ENCODE measurements at regions not wholly inside any gene's neighbourhood (a gene's known extent, or its start where the extent isn't known, plus 50 kb on each side); places are given as distances from the start of the nearest gene placed in this dataset.

DNA sequence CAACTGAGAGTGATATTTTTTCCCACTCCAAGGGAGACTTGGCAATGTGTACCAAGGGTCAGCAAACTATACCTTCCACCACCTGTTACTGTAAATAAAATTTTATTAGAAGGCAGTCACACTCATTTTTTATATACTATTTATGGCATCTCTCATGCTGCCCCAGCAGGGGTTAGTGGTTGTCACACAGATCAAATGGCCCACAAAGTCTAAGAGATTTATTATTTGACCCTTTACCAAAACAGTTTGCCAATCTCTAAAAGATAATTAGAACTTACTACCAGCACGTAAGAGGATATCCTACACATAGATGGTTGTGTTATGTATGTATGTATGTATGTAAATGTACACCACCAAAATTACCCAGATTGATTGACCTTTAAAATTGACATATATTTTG, 185.1 kb downstream of the PRR20E start:
- no peak for DNase-seq (ENCODE audit: low spot score)
- Mint-ChIP-seq H3K4me1 (peaks cover 3% of the 10 kb centered on the region; the same call in 1 of the 3 replicates), H3K4me3 (no peak overlapping the region), H3K27me3 (ENCODE audit: insufficient read depth, low read depth, poor library complexity) (no peaks in the 10 kb centered on the region), H3K36me3 (ENCODE audit: low read depth) (no peaks in the 10 kb centered on the region), H3K27ac (no peak overlapping the region), H3K9me3 (no peaks in the 10 kb centered on the region)
- TF ChIP-seq NANOG (IDR thresholded peaks at IDR 0.05; ENCODE audit: borderline replicate concordance): no peak
- TF ChIP-seq ZNF331 (CRISPR knock-in tag; IDR thresholded peaks at IDR 0.05; ENCODE audit: low read depth): no peak
- no peak for TF ChIP-seq EZH2phosphoT487 (IDR thresholded peaks at IDR 0.05; ENCODE audit: unreplicated experiment)
- no peak for TF ChIP-seq POLR2AphosphoS5 (IDR thresholded peaks at IDR 0.05; ENCODE audit: low read depth)
- H4K20me1 ChIP-seq (replicated peaks; ENCODE audit: insufficient read depth): no peaks in the 10 kb centered on the region
- no peak overlapping the region for H3K4me2 ChIP-seq
- H2AFZ ChIP-seq: no peak overlapping the region
- H3K27ac ChIP-seq (ENCODE audit: low read depth): no peak overlapping the region
- H3K36me3 ChIP-seq (ENCODE audit: insufficient read depth): no peaks in the 10 kb centered on the region
- no peaks in the 10 kb centered on the region for H3K79me2 ChIP-seq (replicated peaks; ENCODE audit: insufficient read depth)
- H3K4me1 ChIP-seq (ENCODE audit: insufficient read depth): no peaks in the 10 kb centered on the region
- no peaks in the 10 kb centered on the region; the same call in 1 of the 2 replicates for H3K9me2 ChIP-seq (ENCODE audit: insufficient read depth)
- H3F3A ChIP-seq (replicated peaks; ENCODE audit: low read depth): no peaks in the 10 kb centered on the region
- H3K27me3 ChIP-seq (ENCODE audit: insufficient read depth): no peaks in the 10 kb centered on the region
- no peak for ATAC-seq
- H3K4me3 ChIP-seq: no peak overlapping the region

DNA sequence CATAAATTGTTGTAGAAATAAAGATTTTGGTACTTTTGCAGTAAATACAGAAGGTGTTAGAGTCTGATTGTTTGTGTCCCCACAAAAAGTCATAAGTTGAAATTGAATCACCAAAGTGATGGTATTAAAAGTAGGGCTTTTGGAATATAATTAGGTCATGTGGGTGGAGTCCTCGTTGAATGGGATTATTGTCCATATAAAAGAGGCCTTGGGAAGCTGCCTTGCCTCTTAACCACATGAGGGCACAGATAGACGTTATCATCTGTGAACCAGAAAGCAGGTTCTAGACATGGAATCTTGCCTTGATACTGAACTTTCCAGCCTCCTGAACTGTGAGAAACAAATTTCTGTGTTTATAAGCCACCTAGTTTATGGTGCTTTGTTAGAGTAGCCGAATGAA, 186.8 kb downstream of the PRR20E start:
- H3K27ac Mint-ChIP-seq: no peak overlapping the region
- no peaks in the 10 kb centered on the region for H3K4me1 Mint-ChIP-seq
- H3K4me2 ChIP-seq: no peak overlapping the region
- no peaks in the 10 kb centered on the region for H3K9me3 Mint-ChIP-seq
- no peak for DNase-seq (ENCODE audit: low spot score)
- H3K36me3 Mint-ChIP-seq (ENCODE audit: low read depth): no peaks in the 10 kb centered on the region
- H3K4me3 ChIP-seq: no peak overlapping the region
- no peaks in the 10 kb centered on the region for H4K20me1 ChIP-seq (replicated peaks; ENCODE audit: insufficient read depth)
- H3K4me1 ChIP-seq (ENCODE audit: insufficient read depth): no peaks in the 10 kb centered on the region
- no peak overlapping the region for H3K4me3 Mint-ChIP-seq
- no peaks in the 10 kb centered on the region for H3K79me2 ChIP-seq (replicated peaks; ENCODE audit: insufficient read depth)
- no peak overlapping the region for H3K27ac ChIP-seq (ENCODE audit: low read depth)
- H3K36me3 ChIP-seq (ENCODE audit: insufficient read depth): no peaks in the 10 kb centered on the region
- no peaks in the 10 kb centered on the region for H3F3A ChIP-seq (replicated peaks; ENCODE audit: low read depth)
- no peak for ATAC-seq
- H3K9me2 ChIP-seq (ENCODE audit: insufficient read depth): no peaks in the 10 kb centered on the region
- no peaks in the 10 kb centered on the region for H3K27me3 Mint-ChIP-seq (ENCODE audit: insufficient read depth, low read depth, poor library complexity)
- H3K27me3 ChIP-seq (ENCODE audit: insufficient read depth): no peaks in the 10 kb centered on the region
- H2AFZ ChIP-seq: no peak overlapping the region
- no peak for TF ChIP-seq CREB1 (CRISPR knock-in tag; IDR thresholded peaks at IDR 0.05; ENCODE audit: low read depth)
- no peak for TF ChIP-seq JUNB (IDR thresholded peaks at IDR 0.05; ENCODE audit: unreplicated experiment)
- no peak for TF ChIP-seq ETS1 (IDR thresholded peaks at IDR 0.05)
- no peak for TF ChIP-seq ZNF114 (CRISPR knock-in tag; IDR thresholded peaks at IDR 0.05)
- no peak for TF ChIP-seq EZH2phosphoT487 (IDR thresholded peaks at IDR 0.05; ENCODE audit: unreplicated experiment)
- TF ChIP-seq, protein P1, sequence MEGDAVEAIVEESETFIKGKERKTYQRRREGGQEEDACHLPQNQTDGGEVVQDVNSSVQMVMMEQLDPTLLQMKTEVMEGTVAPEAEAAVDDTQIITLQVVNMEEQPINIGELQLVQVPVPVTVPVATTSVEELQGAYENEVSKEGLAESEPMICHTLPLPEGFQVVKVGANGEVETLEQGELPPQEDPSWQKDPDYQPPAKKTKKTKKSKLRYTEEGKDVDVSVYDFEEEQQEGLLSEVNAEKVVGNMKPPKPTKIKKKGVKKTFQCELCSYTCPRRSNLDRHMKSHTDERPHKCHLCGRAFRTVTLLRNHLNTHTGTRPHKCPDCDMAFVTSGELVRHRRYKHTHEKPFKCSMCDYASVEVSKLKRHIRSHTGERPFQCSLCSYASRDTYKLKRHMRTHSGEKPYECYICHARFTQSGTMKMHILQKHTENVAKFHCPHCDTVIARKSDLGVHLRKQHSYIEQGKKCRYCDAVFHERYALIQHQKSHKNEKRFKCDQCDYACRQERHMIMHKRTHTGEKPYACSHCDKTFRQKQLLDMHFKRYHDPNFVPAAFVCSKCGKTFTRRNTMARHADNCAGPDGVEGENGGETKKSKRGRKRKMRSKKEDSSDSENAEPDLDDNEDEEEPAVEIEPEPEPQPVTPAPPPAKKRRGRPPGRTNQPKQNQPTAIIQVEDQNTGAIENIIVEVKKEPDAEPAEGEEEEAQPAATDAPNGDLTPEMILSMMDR (conservative IDR thresholded peaks at IDR 0.05; ENCODE audit: low read depth in 2 of 2): no peak
- TF ChIP-seq STAT1 (IDR thresholded peaks at IDR 0.05; ENCODE audit: unreplicated experiment): no peak
- TF ChIP-seq, protein P2, sequence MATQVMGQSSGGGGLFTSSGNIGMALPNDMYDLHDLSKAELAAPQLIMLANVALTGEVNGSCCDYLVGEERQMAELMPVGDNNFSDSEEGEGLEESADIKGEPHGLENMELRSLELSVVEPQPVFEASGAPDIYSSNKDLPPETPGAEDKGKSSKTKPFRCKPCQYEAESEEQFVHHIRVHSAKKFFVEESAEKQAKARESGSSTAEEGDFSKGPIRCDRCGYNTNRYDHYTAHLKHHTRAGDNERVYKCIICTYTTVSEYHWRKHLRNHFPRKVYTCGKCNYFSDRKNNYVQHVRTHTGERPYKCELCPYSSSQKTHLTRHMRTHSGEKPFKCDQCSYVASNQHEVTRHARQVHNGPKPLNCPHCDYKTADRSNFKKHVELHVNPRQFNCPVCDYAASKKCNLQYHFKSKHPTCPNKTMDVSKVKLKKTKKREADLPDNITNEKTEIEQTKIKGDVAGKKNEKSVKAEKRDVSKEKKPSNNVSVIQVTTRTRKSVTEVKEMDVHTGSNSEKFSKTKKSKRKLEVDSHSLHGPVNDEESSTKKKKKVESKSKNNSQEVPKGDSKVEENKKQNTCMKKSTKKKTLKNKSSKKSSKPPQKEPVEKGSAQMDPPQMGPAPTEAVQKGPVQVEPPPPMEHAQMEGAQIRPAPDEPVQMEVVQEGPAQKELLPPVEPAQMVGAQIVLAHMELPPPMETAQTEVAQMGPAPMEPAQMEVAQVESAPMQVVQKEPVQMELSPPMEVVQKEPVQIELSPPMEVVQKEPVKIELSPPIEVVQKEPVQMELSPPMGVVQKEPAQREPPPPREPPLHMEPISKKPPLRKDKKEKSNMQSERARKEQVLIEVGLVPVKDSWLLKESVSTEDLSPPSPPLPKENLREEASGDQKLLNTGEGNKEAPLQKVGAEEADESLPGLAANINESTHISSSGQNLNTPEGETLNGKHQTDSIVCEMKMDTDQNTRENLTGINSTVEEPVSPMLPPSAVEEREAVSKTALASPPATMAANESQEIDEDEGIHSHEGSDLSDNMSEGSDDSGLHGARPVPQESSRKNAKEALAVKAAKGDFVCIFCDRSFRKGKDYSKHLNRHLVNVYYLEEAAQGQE (IDR thresholded peaks at IDR 0.05; ENCODE audit: unreplicated experiment): no peak
- no peak for TF ChIP-seq POLR2AphosphoS5 (IDR thresholded peaks at IDR 0.05; ENCODE audit: low read depth)
- TF ChIP-seq ZNF331 (CRISPR knock-in tag; IDR thresholded peaks at IDR 0.05; ENCODE audit: low read depth): no peak
- no peak for TF ChIP-seq EZH2 (IDR thresholded peaks at IDR 0.05; ENCODE audit: low read depth, unreplicated experiment)
- TF ChIP-seq NANOG (IDR thresholded peaks at IDR 0.05; ENCODE audit: borderline replicate concordance): no peak

All from GM23338 (cell line).